Stomach (tissue), 8 donors: ENCODE measurements at regions not wholly inside any gene's neighbourhood (a gene's known extent, or its start where the extent isn't known, plus 50 kb on each side); places are given as distances from the start of the nearest gene placed in this dataset.
A peak's percentile ranks its signal among the peaks of the same experiment; 100 is the strongest.

Source experiments
- DNase-seq, 2 donors: peaks; one replicate each; pipeline versions ENCODE4 v3.0.0 to v3.0.0-alpha.2; 2013 to 2019
- H3K27ac ChIP-seq, 5 donors: fragments of 200-600 bp in 4 of 5; sonication (generic) in 4 of 5; one replicate each; pipeline ENCODE4 v1.5.1; 2013 to 2019; ENCODE audit warnings: mild to moderate bottlenecking in 1 of 5, moderate library complexity in 1 of 5
- H3K27me3 ChIP-seq, 3 donors: fragments of 200-600 bp; sonication (generic); one replicate each; pipeline ENCODE4 v1.5.1; 2017 to 2019; ENCODE audit warnings: mixed run types in 1 of 3
- H3K36me3 ChIP-seq, 4 donors: fragments of 200-600 bp; sonication (generic); 1 replicate in 3 of 4; 2 replicates in 1 of 4; pipeline ENCODE4 v1.5.1; 2016 to 2019
- H3K4me1 ChIP-seq, 4 donors: fragments of 200-600 bp; sonication (generic); one replicate each; pipeline ENCODE4 v1.5.1; 2016 to 2019
- H3K4me3 ChIP-seq, 4 donors: fragments of 200-600 bp; sonication (generic) in 3 of 4; one replicate each; pipeline ENCODE4 v1.5.1; 2016 to 2019; ENCODE audit warnings: mild to moderate bottlenecking in 1 of 4
- H3K9me3 ChIP-seq, 4 donors: fragments of 200-600 bp; sonication (generic); one replicate each; pipeline ENCODE4 v1.5.1; 2016 to 2019
- CTCF ChIP-seq, 7 experiments: fragments of 450-650 bp in 4 of 7; fragments of 200-600 bp in 3 of 7; sonication (generic) in 3 of 7; IDR thresholded peaks; one replicate each; pipeline ENCODE4 v1.5.1; 2016 to 2019; ENCODE audit warnings: antibody characterized with exemption in 7 of 7, control low read depth in 2 of 7, mild to moderate bottlenecking in 1 of 7
- EP300 ChIP-seq: sonication (generic); formaldehyde crosslinking; IDR thresholded peaks from one replicate; pipeline ENCODE4 v1.6.1; 2017; ENCODE audit warnings: antibody characterized with exemption
- POLR2A ChIP-seq, 4 donors: fragments of 450-650 bp; IDR thresholded peaks; one replicate each; pipeline ENCODE4 v1.6.1; 2016; ENCODE audit warnings: antibody characterized with exemption in 4 of 4, control low read depth in 2 of 4, mild to moderate bottlenecking in 1 of 4, moderate library complexity in 1 of 4
- POLR2AphosphoS5 ChIP-seq, 3 donors: sonication (generic); formaldehyde crosslinking; IDR thresholded peaks; one replicate each; pipeline ENCODE4 v1.6.1; 2016; ENCODE audit warnings: antibody characterized with exemption in 3 of 3
- WGBS, 5 donors: extraction: QIAGEN DNeasy Blood & Tissue Kit in 3 of 5; methylation state at CpG; one replicate each; pipeline versions ENCODE4 v1.1.5 to v1.1.7; 2013 to 2018; 5-methylcytosine and 5-hydroxymethylcytosine counted together
- intact Hi-C: fragments of 100-400 bp; cut with DNase I; formaldehyde crosslinking; loops from one replicate; pipeline ENCODE4 v1.15.1; 2023; ENCODE audit warnings: low total_unique reads
- donor health status: healthy with polysubstance abuse.
- donor health status: Bipolar disorder and iron deficiency.
- donor health status: healthy.

- DNase-seq: peak in 1 of 2 donors; percentile 72
- Histone ChIP-seq H3K9me3 (no peaks in the 10 kb centered on the region), H3K4me3 (peak overlapping the region in 1 of 4 donors; percentile 1), H3K4me1 (peaks cover 13 to 25% (median 16%) of the 10 kb centered on the region in 4 donors), H3K27ac (peak overlapping the region in 2 of 5 donors; percentile 16 to 18), H3K36me3 (no peaks in the 10 kb centered on the region), H3K27me3 (no peaks in the 10 kb centered on the region)
- intact Hi-C loops: no loop called here
- 14 to 38% (median 20%) methylated on average over 9 of the region's 9 CpGs for WGBS, 5 donors
- TF ChIP-seq POLR2AphosphoS5 (IDR thresholded peaks at IDR 0.05) (no peak), EP300 (no peak), POLR2A (IDR thresholded peaks at IDR 0.05) (no peak), CTCF (IDR thresholded peaks at IDR 0.05) (no peak)
These were observed 146.8 kb upstream of the RBPJ start for GRCh38 chr4:26174027-26174426.

- no peak for TF ChIP-seq EP300
- no peak for TF ChIP-seq CTCF (IDR thresholded peaks at IDR 0.05)
- TF ChIP-seq POLR2A (IDR thresholded peaks at IDR 0.05): no peak
- TF ChIP-seq POLR2AphosphoS5 (IDR thresholded peaks at IDR 0.05): no peak
- no peaks in the 10 kb centered on the region for H3K36me3 ChIP-seq
- H3K9me3 ChIP-seq: no peaks in the 10 kb centered on the region
- H3K27me3 ChIP-seq: no peaks in the 10 kb centered on the region
- no peak overlapping the region for H3K4me3 ChIP-seq
- WGBS, 5 donors: 78 to 89% (median 83%) methylated on average over 13 of the region's 13 CpGs
- no peak for DNase-seq
- intact Hi-C loops: no loop called here
- peaks cover 13 to 25% (median 16%) of the 10 kb centered on the region in 4 donors for H3K4me1 ChIP-seq
- no peak overlapping the region for H3K27ac ChIP-seq
These were observed 145.6 kb upstream of the RBPJ start for GRCh38 chr4:26175006-26175786.

- H3K27ac ChIP-seq: peak overlapping the region in 1 of 5 donors; percentile 45
- DNase-seq: no peak
- no peak overlapping the region for H3K4me3 ChIP-seq
- no peaks in the 10 kb centered on the region for H3K36me3 ChIP-seq
- TF ChIP-seq EP300 (no peak), CTCF (IDR thresholded peaks at IDR 0.05) (no peak), POLR2A (IDR thresholded peaks at IDR 0.05) (no peak), POLR2AphosphoS5 (IDR thresholded peaks at IDR 0.05) (no peak)
- H3K27me3 ChIP-seq: no peaks in the 10 kb centered on the region
- intact Hi-C loops: no loop called here
- no peaks in the 10 kb centered on the region for H3K9me3 ChIP-seq
- H3K4me1 ChIP-seq: peaks cover 13 to 25% (median 16%) of the 10 kb centered on the region in 4 donors
- WGBS, 5 donors: 89 to 95% (median 93%) methylated on average over 4 of the region's 4 CpGs
These were observed 144.8 kb upstream of the RBPJ start for GRCh38 chr4:26175905-26176470.

GRCh38 chr4:26176598-26177149 lies 144.1 kb upstream of the RBPJ start:
- peaks cover 13 to 24% (median 16%) of the 10 kb centered on the region in 4 donors for H3K4me1 ChIP-seq
- no peaks in the 10 kb centered on the region for H3K36me3 ChIP-seq
- no peaks in the 10 kb centered on the region for H3K27me3 ChIP-seq
- peak overlapping the region in 1 of 5 donors; percentile 45 for H3K27ac ChIP-seq
- no peak overlapping the region for H3K4me3 ChIP-seq
- peak in 1 of 2 donors; percentile 75 for DNase-seq
- H3K9me3 ChIP-seq: no peaks in the 10 kb centered on the region
- 70 to 80% (median 79%) methylated on average over 8 of the region's 8 CpGs for WGBS, 5 donors
- TF ChIP-seq POLR2A (IDR thresholded peaks at IDR 0.05) (no peak), EP300 (no peak), CTCF (IDR thresholded peaks at IDR 0.05) (no peak), POLR2AphosphoS5 (IDR thresholded peaks at IDR 0.05) (no peak)
- intact Hi-C loops: no loop called here
